GM21360 (cell line): ENCODE measurements at regions not wholly inside any gene's neighbourhood (a gene's known extent, or its start where the extent isn't known, plus 50 kb on each side); places are given as distances from the start of the nearest gene placed in this dataset.

ENCODE experiments used
- ATAC-seq: cut with Tn5 transposase; IDR thresholded peaks from one replicate; pipeline ENCODE4 v1.9.1; 2021; ENCODE audit warnings: mild to moderate bottlenecking, moderate library complexity; ENCODE audit not compliant: unreplicated experiment

GRCh38 chr14:26925876-26926584, 328.2 kb upstream of the NOVA1 start:
- no peak for ATAC-seq

GRCh38 chr14:26926585-26926984, 328.8 kb upstream of the NOVA1 start:
- no peak for ATAC-seq

GRCh38 chr14:26928019-26928418, 330.2 kb upstream of the NOVA1 start:
- no peak for ATAC-seq

GRCh38 chr14:26929361-26929760, 331.5 kb upstream of the NOVA1 start:
- no peak for ATAC-seq

GRCh38 chr14:26930576-26930975, 332.7 kb upstream of the NOVA1 start:
- no peak for ATAC-seq

GRCh38 chr14:26932606-26933005, 334.8 kb upstream of the NOVA1 start:
- ATAC-seq: no peak

- no peak for ATAC-seq
These were observed 335.6 kb upstream of the NOVA1 start for GRCh38 chr14:26933431-26933830.

- no peak for ATAC-seq
These were observed 336.3 kb upstream of the NOVA1 start for GRCh38 chr14:26934151-26934550.

- ATAC-seq: no peak
These were observed 337.9 kb upstream of the NOVA1 start for GRCh38 chr14:26935733-26936132.

GRCh38 chr14:26938054-26938453, 340.2 kb upstream of the NOVA1 start:
- ATAC-seq: no peak

- no peak for ATAC-seq
These were observed 341.9 kb upstream of the NOVA1 start for GRCh38 chr14:26939755-26940154.

- ATAC-seq: no peak
These were observed 343.7 kb upstream of the NOVA1 start for GRCh38 chr14:26941521-26941920.

GRCh38 chr14:26947265-26947664, 349.4 kb upstream of the NOVA1 start:
- no peak for ATAC-seq

- ATAC-seq: no peak
These were observed 361.6 kb upstream of the NOVA1 start for GRCh38 chr14:26959437-26959836.

GRCh38 chr14:26959972-26960660, 362.3 kb upstream of the NOVA1 start:
- no peak for ATAC-seq

GRCh38 chr14:26963711-26964110, 365.9 kb upstream of the NOVA1 start:
- ATAC-seq: no peak

GRCh38 chr14:26965490-26965889, 367.7 kb upstream of the NOVA1 start:
- no peak for ATAC-seq

- ATAC-seq: no peak
These were observed 369.1 kb upstream of the NOVA1 start for GRCh38 chr14:26966908-26967307.

GRCh38 chr14:26974965-26975364, 377.1 kb upstream of the NOVA1 start:
- ATAC-seq: no peak

GRCh38 chr14:26982071-26982470, 384.2 kb upstream of the NOVA1 start:
- no peak for ATAC-seq

- ATAC-seq: no peak
These were observed 386.7 kb upstream of the NOVA1 start for GRCh38 chr14:26984311-26985177.
